Gastroesophageal sphincter (tissue), 4 donors: ENCODE measurements at regions not wholly inside any gene's neighbourhood (a gene's known extent, or its start where the extent isn't known, plus 50 kb on each side); places are given as distances from the start of the nearest gene placed in this dataset.

Experiments
- ATAC-seq: fragments of 150-250 bp; one replicate; pipeline ENCODE4 v1.9.1; 2016; ENCODE audit warnings: mild to moderate bottlenecking, moderate library complexity
- H3K27ac ChIP-seq, 4 donors: fragments of 200-600 bp; sonication (generic) in 3 of 4; 1 replicate in 3 of 4; 2 replicates in 1 of 4; pipeline ENCODE4 v1.5.1; 2016 to 2019
- H3K27me3 ChIP-seq: fragments of 200-600 bp; sonication (generic); one replicate; pipeline ENCODE4 v1.5.1; 2019
- H3K36me3 ChIP-seq, 2 donors: fragments of 200-600 bp; sonication (generic); one replicate each; pipeline ENCODE4 v1.5.1; 2019; ENCODE audit warnings: control low read depth in 1 of 2
- H3K4me1 ChIP-seq, 3 donors: fragments of 200-600 bp; sonication (generic); 1 replicate in 2 of 3; 2 replicates in 1 of 3; pipeline ENCODE4 v1.5.1; 2016 to 2019; ENCODE audit warnings: control low read depth in 2 of 3
- H3K4me3 ChIP-seq, 2 donors: fragments of 200-600 bp; sonication (generic); one replicate each; pipeline ENCODE4 v1.5.1; 2019; ENCODE audit warnings: mild to moderate bottlenecking in 1 of 2, moderate library complexity in 1 of 2
- H3K9me3 ChIP-seq, 3 donors: fragments of 200-600 bp; sonication (generic); one replicate each; pipeline ENCODE4 v1.5.1; 2017 to 2019; ENCODE audit warnings: control low read depth in 2 of 3
- CTCF ChIP-seq, 4 experiments: fragments of 200-600 bp in 2 of 4; fragments of 450-650 bp in 2 of 4; sonication (generic) in 1 of 4; IDR thresholded peaks; one replicate each; pipeline ENCODE4 v1.5.1; 2017 to 2019; ENCODE audit warnings: antibody characterized with exemption in 4 of 4, mild to moderate bottlenecking in 2 of 4, moderate library complexity in 2 of 4
- EP300 ChIP-seq: sonication (generic); formaldehyde crosslinking; IDR thresholded peaks from one replicate; pipeline ENCODE4 v1.6.1; 2017; ENCODE audit warnings: antibody characterized with exemption, mild to moderate bottlenecking
- POLR2A ChIP-seq, 2 donors: fragments of 450-650 bp; IDR thresholded peaks; one replicate each; pipeline ENCODE4 v1.6.1; 2017; ENCODE audit warnings: antibody characterized with exemption in 2 of 2, mild to moderate bottlenecking in 2 of 2, moderate library complexity in 1 of 2
- POLR2AphosphoS5 ChIP-seq: sonication (generic); formaldehyde crosslinking; IDR thresholded peaks from one replicate; pipeline ENCODE4 v1.6.1; 2017; ENCODE audit warnings: antibody characterized with exemption
- WGBS, 2 donors: methylation state at CpG; one replicate each; pipeline ENCODE4 v1.1.5; 2018; ENCODE audit warnings: low coverage in 1 of 2; 5-methylcytosine and 5-hydroxymethylcytosine counted together

DNA sequence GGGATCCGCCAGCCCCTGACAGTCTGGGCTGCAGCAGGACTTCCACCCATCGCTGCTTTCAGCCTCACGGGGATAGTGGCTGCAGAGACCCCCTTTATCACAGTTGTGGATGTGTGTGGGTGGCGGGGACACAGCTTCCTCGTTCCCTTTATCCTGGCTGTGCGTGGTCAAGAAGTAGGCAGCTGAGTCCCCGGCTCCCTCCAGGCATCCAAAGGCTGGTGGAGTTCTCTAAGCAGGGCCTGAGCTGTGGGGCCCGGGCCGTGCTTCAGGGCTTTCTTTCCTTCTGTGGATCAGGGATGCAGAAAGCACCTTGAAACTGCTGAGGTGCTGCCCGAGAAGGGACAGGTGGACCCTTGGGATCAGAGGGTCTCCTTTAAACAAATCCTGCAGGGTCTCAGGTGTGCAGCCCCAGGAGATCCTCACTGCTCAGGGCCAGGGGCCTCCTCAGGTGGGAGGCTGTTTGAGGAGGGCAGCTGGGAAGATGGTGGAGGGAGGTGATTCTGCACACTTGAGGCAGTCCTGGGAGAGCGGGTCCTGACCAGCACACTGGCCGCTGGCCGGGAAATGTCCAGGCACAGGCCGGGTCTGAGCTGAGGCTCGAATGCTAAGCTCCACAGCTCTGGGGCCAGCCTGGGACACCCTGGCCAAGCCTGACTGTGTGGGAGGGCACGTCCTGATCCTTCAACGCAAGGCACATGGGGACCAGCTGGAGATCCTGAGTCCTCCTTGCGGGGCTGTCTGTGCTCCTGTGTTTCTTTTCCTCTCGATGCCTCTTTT, 1024.3 kb downstream of the BRD1 start:
- Histone ChIP-seq H3K9me3 (no peaks in the 10 kb centered on the region), H3K4me1 (no peaks in the 10 kb centered on the region), H3K36me3 (no peaks in the 10 kb centered on the region), H3K27me3 (peaks cover 64% of the 10 kb centered on the region), H3K27ac (no peak overlapping the region), H3K4me3 (no peak overlapping the region)
- WGBS, 2 donors = 67 to 87% methylated on average over 8 to 10 of the region's 19 CpGs
- TF ChIP-seq POLR2AphosphoS5 (no peak), CTCF (IDR thresholded peaks at IDR 0.05) (no peak), POLR2A (IDR thresholded peaks at IDR 0.05) (no peak), EP300 (no peak)
- ATAC-seq = no peak

- no peak for TF ChIP-seq POLR2A (IDR thresholded peaks at IDR 0.05)
- no peak for TF ChIP-seq CTCF (IDR thresholded peaks at IDR 0.05)
- TF ChIP-seq POLR2AphosphoS5 = no peak
- no peak for TF ChIP-seq EP300
- peaks cover 69% of the 10 kb centered on the region for H3K27me3 ChIP-seq
- WGBS, 2 donors = 83 to 100% methylated on average over 3 to 10 of the region's 19 CpGs
- H3K27ac ChIP-seq = no peak overlapping the region
- H3K4me1 ChIP-seq = no peaks in the 10 kb centered on the region
- no peak for ATAC-seq
- H3K9me3 ChIP-seq = no peaks in the 10 kb centered on the region
- no peaks in the 10 kb centered on the region for H3K36me3 ChIP-seq
- H3K4me3 ChIP-seq = no peak overlapping the region
Observed at GRCh38 chr22:48802576-48802975, 1025.1 kb downstream of the BRD1 start.

GRCh38 chr22:48800886-48801607, 1026.6 kb downstream of the BRD1 start:
- TF ChIP-seq POLR2AphosphoS5 (no peak), CTCF (IDR thresholded peaks at IDR 0.05) (no peak), POLR2A (IDR thresholded peaks at IDR 0.05) (no peak), EP300 (no peak)
- H3K36me3 ChIP-seq = no peaks in the 10 kb centered on the region
- H3K27me3 ChIP-seq = peaks cover 67% of the 10 kb centered on the region
- H3K9me3 ChIP-seq = no peaks in the 10 kb centered on the region
- no peak for ATAC-seq
- H3K4me3 ChIP-seq = no peak overlapping the region
- H3K4me1 ChIP-seq = no peaks in the 10 kb centered on the region
- no peak overlapping the region for H3K27ac ChIP-seq
- 81 to 82% methylated on average over 8 to 11 of the region's 14 CpGs for WGBS, 2 donors

GRCh38 chr22:48800036-48800885, 1027.4 kb downstream of the BRD1 start:
- no peaks in the 10 kb centered on the region for H3K9me3 ChIP-seq
- H3K27me3 ChIP-seq = peaks cover 61% of the 10 kb centered on the region
- WGBS, 2 donors = 60% methylated on average over 3 of the region's 23 CpGs; no CpG with 5 or more reads in 1 of the 2 donors
- no peak overlapping the region for H3K4me3 ChIP-seq
- ATAC-seq = no peak
- TF ChIP-seq EP300 (no peak), CTCF (IDR thresholded peaks at IDR 0.05) (no peak), POLR2AphosphoS5 (no peak), POLR2A (IDR thresholded peaks at IDR 0.05) (no peak)
- H3K4me1 ChIP-seq = no peaks in the 10 kb centered on the region
- no peaks in the 10 kb centered on the region for H3K36me3 ChIP-seq
- no peak overlapping the region for H3K27ac ChIP-seq
